WTC11 (cell line): ENCODE measurements at regions not wholly inside any gene's neighbourhood (a gene's known extent, or its start where the extent isn't known, plus 50 kb on each side); places are given as distances from the start of the nearest gene placed in this dataset.

ENCODE experiments used
- CREM ChIP-seq: sonication (generic); formaldehyde crosslinking; IDR thresholded peaks from 2 replicates; pipeline ENCODE4 v1.8.1; 2022; ENCODE audit warnings: mild to moderate bottlenecking, missing genetic modification reagents, moderate library complexity
- CTCF ChIP-seq: fragments of 200-600 bp; IDR thresholded peaks from 2 replicates; pipeline ENCODE4 v1.8.0; 2022; ENCODE audit warnings: antibody characterized with exemption
- E2F1 ChIP-seq: sonication (generic); formaldehyde crosslinking; IDR thresholded peaks from 2 replicates; pipeline ENCODE4 v1.8.0; 2022; ENCODE audit warnings: mild to moderate bottlenecking, missing genetic modification reagents
- PREB ChIP-seq: sonication (generic); formaldehyde crosslinking; IDR thresholded peaks from 2 replicates; pipeline ENCODE4 v1.8.1; 2022; ENCODE audit warnings: mild to moderate bottlenecking, missing genetic modification reagents, moderate library complexity, borderline replicate concordance
- ZNF416 ChIP-seq: fragments of 250-450 bp; sonication (Bioruptor Pico); IDR thresholded peaks from 2 replicates; pipeline ENCODE4 v1.9.0; 2021; ENCODE audit warnings: mild to moderate bottlenecking, inconsistent platforms

GRCh38 chr2:9083287-9083686 lies 79.8 kb upstream of the MBOAT2 start:
- TF ChIP-seq E2F1 (CRISPR knock-in tag) = no peak
- no peak for TF ChIP-seq CREM
- no peak for TF ChIP-seq PREB (CRISPR knock-in tag)
- no peak for TF ChIP-seq CTCF
- TF ChIP-seq ZNF416 (CRISPR knock-in tag) = no peak
